Muscle layer of duodenum (tissue), 2 donors: ENCODE measurements at regions not wholly inside any gene's neighbourhood (a gene's known extent, or its start where the extent isn't known, plus 50 kb on each side); places are given as distances from the start of the nearest gene placed in this dataset.

Experiments used
- H3K27ac ChIP-seq: one replicate; pipeline ENCODE4 v1.7.0; 2013; ENCODE audit warnings: mild to moderate bottlenecking, low read length
- H3K27me3 ChIP-seq: one replicate; pipeline ENCODE4 v1.7.0; 2013; ENCODE audit warnings: low read depth, mild to moderate bottlenecking, control low read depth, low read length
- H3K36me3 ChIP-seq, 2 donors: one replicate each; pipeline ENCODE4 v1.7.0; 2013; ENCODE audit warnings: low read length in 2 of 2, control low read depth in 1 of 2, mild to moderate bottlenecking in 1 of 2; ENCODE audit not compliant: insufficient read depth in 2 of 2, control insufficient read depth in 1 of 2
- H3K4me1 ChIP-seq, 2 donors: one replicate each; pipeline ENCODE4 v1.7.0; 2013; ENCODE audit warnings: low read length in 2 of 2, mild to moderate bottlenecking in 2 of 2, control low read depth in 1 of 2, moderate library complexity in 1 of 2; ENCODE audit not compliant: insufficient read depth in 2 of 2, control insufficient read depth in 1 of 2
- H3K4me3 ChIP-seq, 2 donors: one replicate each; pipeline ENCODE4 v1.7.0; 2013; ENCODE audit warnings: low read length in 2 of 2, low read depth in 1 of 2, mild to moderate bottlenecking in 1 of 2
- H3K9me3 ChIP-seq, 2 donors: one replicate each; pipeline ENCODE4 v1.7.0; 2013; ENCODE audit warnings: low read length in 2 of 2, control low read depth in 1 of 2, mild to moderate bottlenecking in 1 of 2; ENCODE audit not compliant: control insufficient read depth in 1 of 2
- donor health status: healthy.

- Histone ChIP-seq H3K4me1 (no peaks in the 10 kb centered on the region), H3K9me3 (no peaks in the 10 kb centered on the region), H3K36me3 (no peaks in the 10 kb centered on the region), H3K4me3 (no peak overlapping the region), H3K27ac (no peak overlapping the region), H3K27me3 (no peaks in the 10 kb centered on the region)
Measured at GRCh38 chr18:1573732-1574131, 669.1 kb downstream of the ADCYAP1 start.

- H3K36me3 ChIP-seq, result no peaks in the 10 kb centered on the region
- no peak overlapping the region for H3K27ac ChIP-seq
- no peaks in the 10 kb centered on the region for H3K27me3 ChIP-seq
- H3K4me3 ChIP-seq, result no peak overlapping the region
- H3K4me1 ChIP-seq, result no peaks in the 10 kb centered on the region
- no peaks in the 10 kb centered on the region for H3K9me3 ChIP-seq
Measured at GRCh38 chr18:1575084-1575483, 670.4 kb downstream of the ADCYAP1 start.

DNA sequence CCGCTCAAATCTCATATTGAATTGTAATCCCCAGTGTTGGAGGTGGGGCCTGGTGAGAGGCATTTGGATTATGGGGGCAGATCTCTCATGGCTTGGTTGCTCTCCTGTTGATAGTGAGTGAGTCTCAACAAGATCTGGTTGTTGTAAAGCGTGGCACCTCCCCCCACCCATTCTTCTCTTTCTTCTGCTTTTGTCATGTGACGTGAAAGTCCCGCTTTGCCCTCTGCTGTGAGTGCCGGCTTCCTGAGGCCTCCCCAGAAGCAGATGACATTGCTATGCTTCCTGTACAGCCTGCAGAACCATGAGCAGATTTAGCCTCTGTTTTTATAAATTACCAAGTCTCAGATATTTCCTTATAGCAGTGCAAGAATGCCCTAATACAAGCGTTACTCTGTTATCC is 673.8 kb downstream of the ADCYAP1 start:
- H3K36me3 ChIP-seq, result no peaks in the 10 kb centered on the region
- no peaks in the 10 kb centered on the region for H3K4me1 ChIP-seq
- no peak overlapping the region for H3K4me3 ChIP-seq
- no peak overlapping the region for H3K27ac ChIP-seq
- H3K27me3 ChIP-seq, result no peaks in the 10 kb centered on the region
- no peaks in the 10 kb centered on the region for H3K9me3 ChIP-seq

DNA sequence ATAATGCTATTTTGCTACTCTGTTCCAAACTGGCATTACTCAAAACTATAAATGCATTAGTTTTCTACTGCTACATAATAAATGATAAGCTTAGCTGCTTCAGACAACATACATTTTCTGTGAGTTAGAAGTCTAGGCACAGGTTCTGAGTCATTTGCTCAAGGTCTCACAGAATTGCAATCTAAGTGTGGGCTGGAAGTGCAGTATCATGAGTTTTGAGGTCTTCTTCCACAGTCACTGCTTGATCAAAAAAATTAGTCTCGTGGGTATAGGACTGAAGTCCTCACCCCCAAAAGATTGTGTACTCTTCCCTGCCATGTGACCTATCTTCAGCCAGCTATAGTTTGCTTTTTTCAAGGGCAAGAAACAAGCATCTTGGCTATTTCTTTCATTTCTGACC is 676.9 kb downstream of the ADCYAP1 start:
- Histone ChIP-seq H3K36me3 (no peaks in the 10 kb centered on the region), H3K27ac (no peak overlapping the region), H3K9me3 (no peaks in the 10 kb centered on the region), H3K4me3 (no peak overlapping the region), H3K4me1 (no peaks in the 10 kb centered on the region), H3K27me3 (no peaks in the 10 kb centered on the region)

DNA sequence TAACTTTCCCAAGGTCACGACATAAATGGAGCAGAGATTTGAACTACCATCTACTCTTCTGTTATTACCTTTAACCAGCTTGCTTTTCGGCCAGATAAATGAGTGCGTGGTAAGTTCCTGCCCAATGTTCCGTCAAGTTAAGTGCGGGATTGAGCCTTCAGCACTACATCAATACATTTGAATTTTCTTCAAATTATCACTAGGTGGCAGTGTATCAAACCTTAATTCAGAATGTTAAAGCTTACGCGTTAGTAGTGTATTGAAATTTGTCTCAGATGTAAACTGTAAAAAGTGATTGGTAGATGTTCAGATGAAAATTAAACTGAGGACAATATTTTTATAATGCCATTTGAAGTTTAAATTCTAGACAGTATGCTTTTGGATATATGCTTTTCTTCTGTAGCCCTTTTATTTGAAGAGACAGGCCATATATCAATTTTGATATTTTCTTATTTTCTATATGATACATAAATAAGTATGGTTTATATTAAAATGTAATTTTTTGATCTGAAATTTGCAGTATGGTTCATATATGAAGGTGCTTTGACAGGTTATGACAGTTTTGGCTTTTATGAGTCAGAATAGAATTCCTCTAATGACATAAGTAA is 681.3 kb downstream of the ADCYAP1 start:
- Histone ChIP-seq H3K4me3 (no peak overlapping the region), H3K4me1 (no peaks in the 10 kb centered on the region), H3K9me3 (no peaks in the 10 kb centered on the region), H3K36me3 (no peaks in the 10 kb centered on the region), H3K27ac (no peak overlapping the region), H3K27me3 (no peaks in the 10 kb centered on the region)

- no peak overlapping the region for H3K4me3 ChIP-seq
- no peaks in the 10 kb centered on the region for H3K36me3 ChIP-seq
- no peaks in the 10 kb centered on the region for H3K4me1 ChIP-seq
- no peaks in the 10 kb centered on the region for H3K27me3 ChIP-seq
- no peak overlapping the region for H3K27ac ChIP-seq
- no peaks in the 10 kb centered on the region for H3K9me3 ChIP-seq
Measured at GRCh38 chr18:1593091-1593490, 688.4 kb downstream of the ADCYAP1 start.

- Histone ChIP-seq H3K4me1 (no peaks in the 10 kb centered on the region), H3K27me3 (no peaks in the 10 kb centered on the region), H3K27ac (no peak overlapping the region)
Measured at GRCh38 chr18:1595195-1595594, 690.5 kb downstream of the ADCYAP1 start.

DNA sequence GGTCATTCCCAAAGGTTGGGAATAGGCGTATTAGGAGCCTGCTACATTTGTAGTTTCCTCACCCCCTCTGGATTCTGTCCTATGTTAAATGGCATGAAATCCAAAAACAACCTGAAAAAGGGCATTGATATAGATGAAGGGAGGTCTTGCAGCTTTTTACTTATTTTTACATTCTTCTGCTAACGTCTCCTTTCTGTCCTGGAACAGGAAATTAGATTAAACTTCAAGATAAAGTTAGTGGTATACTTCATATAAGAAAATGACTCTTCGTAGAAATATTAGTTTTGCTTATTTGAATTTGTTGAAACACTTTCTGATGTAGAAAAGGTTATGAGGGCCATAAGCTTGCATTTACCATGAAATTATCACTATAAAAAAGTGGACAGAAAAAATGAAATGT is 694.5 kb downstream of the ADCYAP1 start:
- Histone ChIP-seq H3K4me3 (no peak overlapping the region), H3K27ac (no peak overlapping the region), H3K27me3 (no peaks in the 10 kb centered on the region), H3K9me3 (no peaks in the 10 kb centered on the region), H3K36me3 (no peaks in the 10 kb centered on the region), H3K4me1 (no peaks in the 10 kb centered on the region)

More at GRCh38 chr18:1595195-1595594, 690.5 kb downstream of the ADCYAP1 start:
- no peaks in the 10 kb centered on the region for H3K9me3 ChIP-seq
- no peak overlapping the region for H3K4me3 ChIP-seq
- H3K36me3 ChIP-seq, result no peaks in the 10 kb centered on the region

DNA sequence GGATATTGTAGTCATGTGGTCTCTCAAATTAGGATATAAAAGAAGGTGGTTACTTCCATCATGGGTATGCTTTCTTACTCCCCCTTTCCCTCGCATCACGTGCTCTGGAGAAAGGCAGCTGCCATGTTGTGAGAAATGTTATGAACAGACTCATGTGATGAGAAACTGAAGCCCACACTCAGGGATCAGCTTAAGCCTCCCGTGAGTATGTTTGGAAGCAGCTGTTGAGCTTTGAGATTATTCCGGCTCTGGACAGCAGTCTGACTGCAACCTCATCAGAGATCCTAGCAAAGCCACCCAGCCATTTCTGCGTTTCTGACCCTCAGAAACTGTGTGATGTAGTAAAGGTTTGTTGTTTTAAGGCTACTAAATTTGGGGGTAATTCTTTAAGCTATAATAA is 700.1 kb downstream of the ADCYAP1 start:
- Histone ChIP-seq H3K36me3 (no peaks in the 10 kb centered on the region), H3K4me1 (no peaks in the 10 kb centered on the region), H3K27ac (no peak overlapping the region), H3K4me3 (no peak overlapping the region), H3K9me3 (no peaks in the 10 kb centered on the region), H3K27me3 (no peaks in the 10 kb centered on the region)

GRCh38 chr18:1618364-1618763 is 713.7 kb downstream of the ADCYAP1 start:
- no peaks in the 10 kb centered on the region for H3K36me3 ChIP-seq
- H3K27ac ChIP-seq, result no peak overlapping the region
- no peak overlapping the region for H3K4me3 ChIP-seq
- no peaks in the 10 kb centered on the region for H3K4me1 ChIP-seq
- no peaks in the 10 kb centered on the region for H3K27me3 ChIP-seq
- peaks cover 0 to 3% of the 10 kb centered on the region in 2 donors for H3K9me3 ChIP-seq

DNA sequence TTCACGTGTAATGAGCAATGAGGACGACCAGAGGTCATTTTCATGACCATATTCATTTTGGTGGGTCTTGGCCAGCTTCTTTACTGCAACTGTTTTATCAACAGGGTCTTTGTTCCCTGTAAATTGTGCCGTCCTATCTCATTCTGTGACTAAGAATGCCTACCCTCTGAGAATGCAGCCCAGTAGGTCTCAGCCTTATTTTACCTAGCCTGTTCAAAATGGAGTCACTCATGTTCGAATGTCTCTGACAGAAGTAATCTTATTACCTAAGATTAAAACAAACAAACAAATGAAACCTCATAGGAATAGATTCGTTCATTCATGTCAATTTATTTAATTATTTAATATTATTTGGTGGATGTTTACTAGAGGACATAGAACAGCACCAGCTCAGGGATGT is 714.8 kb downstream of the ADCYAP1 start:
- H3K27me3 ChIP-seq, result no peaks in the 10 kb centered on the region
- no peak overlapping the region for H3K4me3 ChIP-seq
- H3K27ac ChIP-seq, result no peak overlapping the region
- H3K9me3 ChIP-seq, result peaks cover 0 to 3% of the 10 kb centered on the region in 2 donors
- no peaks in the 10 kb centered on the region for H3K36me3 ChIP-seq
- no peaks in the 10 kb centered on the region for H3K4me1 ChIP-seq

- Histone ChIP-seq H3K36me3 (no peaks in the 10 kb centered on the region), H3K9me3 (no peaks in the 10 kb centered on the region), H3K4me3 (no peak overlapping the region), H3K27me3 (no peaks in the 10 kb centered on the region), H3K4me1 (no peaks in the 10 kb centered on the region), H3K27ac (no peak overlapping the region)
Measured at GRCh38 chr18:1624612-1625011, 719.9 kb downstream of the ADCYAP1 start.
